ENCODE measurements at regions not wholly inside any gene's neighbourhood (a gene's known extent, or its start where the extent isn't known, plus 50 kb on each side); places are given as distances from the start of the nearest gene placed in this dataset.

GRCh38 chr10:57168611-57169240 lies 807.7 kb upstream of the ZWINT start:
- Histone ChIP-seq H2AFZ (ENCODE audit: insufficient read depth, low read depth, low read length, poor library complexity, severe bottlenecking) (no peak overlapping the region), H3K4me3 (ENCODE audit: control extremely low read depth in 1 of 5, extremely low read depth in 1 of 5, insufficient read depth in 1 of 5, low read depth in 2 of 5, low read length in 4 of 5) (no peak overlapping the region), H3K27ac (ENCODE audit: low read length in 2 of 2) (no peak overlapping the region), H3K9me3 (ENCODE audit: control extremely low read depth in 1 of 3, control insufficient read depth in 2 of 3, insufficient read depth in 1 of 3, low read length in 2 of 3) (peaks cover 0 to 7% (median 0%) of the 10 kb centered on the region in 3 donors), H4K20me1 (ENCODE audit: control insufficient read depth, insufficient read depth, low read length, poor library complexity, severe bottlenecking) (no peaks in the 10 kb centered on the region), H3K79me2 (ENCODE audit: control insufficient read depth, insufficient read depth, low read length) (no peaks in the 10 kb centered on the region), H3K4me1 (ENCODE audit: control insufficient read depth in 2 of 2, insufficient read depth in 2 of 2, low read length in 2 of 2) (no peaks in the 10 kb centered on the region), H3K27me3 (replicated peaks in 1 of 4; ENCODE audit: control extremely low read depth in 1 of 4, control insufficient read depth in 3 of 4, insufficient read depth in 4 of 4, low read length in 3 of 4) (no peaks in the 10 kb centered on the region), H3K4me2 (replicated peaks; ENCODE audit: low read depth, low read length, poor library complexity, severe bottlenecking) (no peak overlapping the region), H3K9ac (ENCODE audit: low read length) (no peak overlapping the region), H3K36me3 (replicated peaks in 1 of 2; ENCODE audit: control extremely low read depth in 1 of 2, control insufficient read depth in 1 of 2, extremely low read depth in 1 of 2, insufficient read depth in 2 of 2, low read length in 1 of 2) (no peaks in the 10 kb centered on the region)
- no peak for DNase-seq
- Mint-ChIP-seq H3K4me3 (no peak overlapping the region), H3K4me1 (no peaks in the 10 kb centered on the region), H3K27ac (no peak overlapping the region), H3K9me3 (ENCODE audit: insufficient read depth) (peaks cover 2% of the 10 kb centered on the region), H3K27me3 (no peaks in the 10 kb centered on the region)
- CTCF ChIA-PET, result no interaction called here
- 89% methylated on average over 2 of the region's 4 CpGs for WGBS (ENCODE audit: insufficient coverage)
- intact Hi-C loops (cut with micrococcal nuclease), result no loop called here
- no peak for TF ChIP-seq CTCF (IDR thresholded peaks at IDR 0.05)
- no peak for TF ChIP-seq EZH2 (IDR thresholded peaks at IDR 0.05; ENCODE audit: borderline replicate concordance, insufficient read depth, low read depth, low read length, poor library complexity, severe bottlenecking)
- ATAC-seq (ENCODE audit: low read depth), result no peak
- POLR2A ChIA-PET, result no interaction called here

- H3K79me2 ChIP-seq (ENCODE audit: control insufficient read depth, insufficient read depth, low read length), result no peaks in the 10 kb centered on the region
- TF ChIP-seq EZH2 (IDR thresholded peaks at IDR 0.05; ENCODE audit: borderline replicate concordance, insufficient read depth, low read depth, low read length, poor library complexity, severe bottlenecking) (no peak), CTCF (IDR thresholded peaks at IDR 0.05) (no peak)
- no peaks in the 10 kb centered on the region for H3K36me3 ChIP-seq (replicated peaks in 1 of 2; ENCODE audit: control extremely low read depth in 1 of 2, control insufficient read depth in 1 of 2, extremely low read depth in 1 of 2, insufficient read depth in 2 of 2, low read length in 1 of 2)
- H3K4me3 Mint-ChIP-seq, result no peak overlapping the region
- intact Hi-C loops (cut with micrococcal nuclease), result no loop called here
- H3K4me1 Mint-ChIP-seq, result no peaks in the 10 kb centered on the region
- no peaks in the 10 kb centered on the region for H3K27me3 ChIP-seq (replicated peaks in 1 of 4; ENCODE audit: control extremely low read depth in 1 of 4, control insufficient read depth in 3 of 4, insufficient read depth in 4 of 4, low read length in 3 of 4)
- 89% methylated on average over 1 of the region's 2 CpGs for WGBS (ENCODE audit: insufficient coverage)
- ATAC-seq (ENCODE audit: low read depth) (no peak), DNase-seq (no peak)
- H3K27ac Mint-ChIP-seq, result no peak overlapping the region
- H3K4me1 ChIP-seq (ENCODE audit: control insufficient read depth in 2 of 2, insufficient read depth in 2 of 2, low read length in 2 of 2), result no peaks in the 10 kb centered on the region
- peaks cover 0 to 7% (median 0%) of the 10 kb centered on the region in 3 donors for H3K9me3 ChIP-seq (ENCODE audit: control extremely low read depth in 1 of 3, control insufficient read depth in 2 of 3, insufficient read depth in 1 of 3, low read length in 2 of 3)
- no peaks in the 10 kb centered on the region for H4K20me1 ChIP-seq (ENCODE audit: control insufficient read depth, insufficient read depth, low read length, poor library complexity, severe bottlenecking)
- H3K4me3 ChIP-seq (ENCODE audit: control extremely low read depth in 1 of 5, extremely low read depth in 1 of 5, insufficient read depth in 1 of 5, low read depth in 2 of 5, low read length in 4 of 5), result no peak overlapping the region
- POLR2A ChIA-PET, result no interaction called here
- H3K27ac ChIP-seq (ENCODE audit: low read length in 2 of 2), result no peak overlapping the region
- H3K27me3 Mint-ChIP-seq, result no peaks in the 10 kb centered on the region
- CTCF ChIA-PET, result no interaction called here
- H3K4me2 ChIP-seq (replicated peaks; ENCODE audit: low read depth, low read length, poor library complexity, severe bottlenecking), result no peak overlapping the region
- H2AFZ ChIP-seq (ENCODE audit: insufficient read depth, low read depth, low read length, poor library complexity, severe bottlenecking), result no peak overlapping the region
- H3K9ac ChIP-seq (ENCODE audit: low read length), result no peak overlapping the region
- peaks cover 2% of the 10 kb centered on the region for H3K9me3 Mint-ChIP-seq (ENCODE audit: insufficient read depth)
Observed at GRCh38 chr10:57165671-57166070, 804.6 kb upstream of the ZWINT start.
